ENCODE measurements at regions not wholly inside any gene's neighbourhood (a gene's known extent, or its start where the extent isn't known, plus 50 kb on each side); places are given as distances from the start of the nearest gene placed in this dataset.
A peak's percentile ranks its signal among the peaks of the same experiment; 100 is the strongest.
"Not testable (repeated sequence)": the region's sequence is repeated elsewhere in the genome, so short reads cannot be mapped to it uniquely, and the experiment has no call there.

DNA sequence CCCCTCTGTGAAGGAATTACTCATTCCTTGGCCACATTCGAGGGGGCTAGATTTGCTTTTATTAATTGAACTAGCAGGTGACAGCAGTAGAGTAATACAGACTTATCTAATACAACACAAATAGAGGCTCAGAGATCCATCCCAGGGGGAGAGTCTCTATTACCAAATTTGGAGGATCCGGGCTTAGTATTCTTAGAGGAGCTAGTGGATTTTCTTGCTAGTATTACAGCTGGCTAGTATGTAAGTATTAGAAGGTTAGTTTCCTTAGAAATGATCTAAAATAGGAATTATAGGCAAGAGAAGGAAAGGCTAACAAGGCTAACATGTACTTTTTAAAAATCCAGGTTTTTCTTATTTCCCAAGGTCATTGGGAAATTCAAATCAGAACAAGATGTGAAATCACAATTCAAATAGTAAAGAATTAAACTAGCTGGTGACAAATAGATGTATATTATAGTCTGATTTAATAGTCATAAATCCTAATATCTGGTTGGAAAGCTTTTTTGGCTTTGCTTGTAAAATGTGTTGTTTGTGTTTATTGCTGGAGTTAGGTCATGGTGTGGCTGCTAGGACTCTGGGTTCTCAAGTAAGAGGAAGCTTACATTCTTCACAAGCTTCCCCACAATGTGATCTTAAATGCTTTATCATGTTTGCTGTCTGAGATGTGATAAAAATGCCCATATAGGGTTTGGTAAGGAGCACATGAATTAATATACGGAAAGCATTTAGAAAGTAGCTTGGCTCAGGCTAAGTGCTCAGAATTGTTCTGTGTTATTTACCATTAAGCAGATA lies 160.4 kb upstream of the MPDZ start:
- Mint-ChIP-seq H3K4me1 (no peaks in the 10 kb centered on the region), H3K9me3 (no peaks in the 10 kb centered on the region), H3K27me3 (no peaks in the 10 kb centered on the region), H3K4me3 (no peak overlapping the region), H3K36me3 (ENCODE audit: low read depth) (no peaks in the 10 kb centered on the region), H3K27ac (no peak overlapping the region)
- ChIA-PET POLR2A (no interaction called here), CTCF (no interaction called here)
- no peak for DNase-seq

DNA sequence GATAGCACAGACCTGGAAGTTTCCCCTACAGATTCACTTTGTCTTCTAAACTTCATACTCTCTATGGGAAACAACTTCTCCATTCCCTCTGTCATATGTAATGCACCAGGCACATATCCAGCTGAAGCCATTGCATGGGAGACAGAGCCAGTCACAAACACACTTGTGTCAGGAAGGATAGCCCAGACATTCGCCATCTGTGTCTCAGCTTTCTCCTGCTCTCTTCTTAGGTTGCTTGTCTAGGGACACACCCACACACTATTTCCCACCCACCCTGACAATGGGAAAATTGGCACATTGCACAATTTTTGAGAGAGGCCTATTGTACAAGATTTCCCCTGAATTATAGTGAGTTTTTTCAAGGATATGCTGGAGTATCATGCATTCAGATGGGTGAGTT lies 158.4 kb upstream of the MPDZ start:
- CTCF ChIA-PET = no interaction called here
- Mint-ChIP-seq H3K9me3 (no peaks in the 10 kb centered on the region), H3K27me3 (no peaks in the 10 kb centered on the region), H3K4me3 (no peak overlapping the region), H3K36me3 (ENCODE audit: low read depth) (no peaks in the 10 kb centered on the region), H3K27ac (no peak overlapping the region), H3K4me1 (no peaks in the 10 kb centered on the region)
- POLR2A ChIA-PET = no interaction called here
- no peak for DNase-seq

DNA sequence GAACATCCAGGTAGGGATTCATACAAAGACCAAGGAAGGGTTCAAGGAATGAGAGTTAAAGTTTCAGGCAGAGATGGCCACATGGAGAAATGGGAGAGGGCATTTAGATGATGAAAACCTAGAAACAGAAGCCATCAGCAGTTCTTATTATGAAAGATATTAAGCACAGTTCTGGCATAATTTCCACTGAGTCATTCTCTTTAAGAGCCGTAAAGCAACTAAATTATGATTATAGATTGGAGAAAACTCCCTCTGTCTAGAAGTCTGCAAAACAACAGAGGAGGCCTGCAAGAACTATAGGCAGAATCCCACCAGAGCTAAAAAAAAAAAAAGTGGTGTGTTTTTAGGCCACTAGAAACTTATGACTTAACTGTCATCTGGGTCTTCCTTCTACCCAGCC lies 157.1 kb upstream of the MPDZ start:
- POLR2A ChIA-PET = no interaction called here
- Mint-ChIP-seq H3K4me3 (no peak overlapping the region), H3K9me3 (no peaks in the 10 kb centered on the region), H3K4me1 (no peaks in the 10 kb centered on the region), H3K27me3 (no peaks in the 10 kb centered on the region), H3K36me3 (ENCODE audit: low read depth) (no peaks in the 10 kb centered on the region), H3K27ac (no peak overlapping the region)
- DNase-seq = no peak
- CTCF ChIA-PET = interaction anchor here (0.6 kb wide), 1 partner anchor 1298 kb away, joined by 3 read pairs; no protein-coding TSS in a partner anchor

DNA sequence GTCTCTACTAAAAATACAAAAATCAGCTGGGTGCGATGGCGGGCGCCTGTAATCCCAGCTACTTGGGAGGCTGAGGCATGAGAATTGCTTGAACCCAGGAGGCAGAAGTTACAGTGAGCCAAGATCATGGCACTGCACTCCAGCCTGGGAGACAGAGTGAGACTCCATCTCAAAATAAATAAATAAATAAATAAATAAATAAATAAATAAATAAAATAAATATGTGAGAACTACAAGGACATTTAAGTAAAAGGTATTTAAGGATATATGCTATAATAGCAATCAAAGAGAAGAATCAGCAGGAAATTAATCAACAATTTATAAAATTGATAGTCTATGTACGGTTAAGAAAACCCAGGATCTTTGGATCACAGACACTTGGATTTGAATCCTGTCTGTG lies 154.0 kb upstream of the MPDZ start:
- H3K27me3 Mint-ChIP-seq; CTCF ChIA-PET; H3K27ac Mint-ChIP-seq; H3K4me3 Mint-ChIP-seq; H3K9me3 Mint-ChIP-seq; H3K4me1 Mint-ChIP-seq; POLR2A ChIA-PET; H3K36me3 Mint-ChIP-seq (ENCODE audit: low read depth); DNase-seq: not testable (repeated sequence)

DNA sequence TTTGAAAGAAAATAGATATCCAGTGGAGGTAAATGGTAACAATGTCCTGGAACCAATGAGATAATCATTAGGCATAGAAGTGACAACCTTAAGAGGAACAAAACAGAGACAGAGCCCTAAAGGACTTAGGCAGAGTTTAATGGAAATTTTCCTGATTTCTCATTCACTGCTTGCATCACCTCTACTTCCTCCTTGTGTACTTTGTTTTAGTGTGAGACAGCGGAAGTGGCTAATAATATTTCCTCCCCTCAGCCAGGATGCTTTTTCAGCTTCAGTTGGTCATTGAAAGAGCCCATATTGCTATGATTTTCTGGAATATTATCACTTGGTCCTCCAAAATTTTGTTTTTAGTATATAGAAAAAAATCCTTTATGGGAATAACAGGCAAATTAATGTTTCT lies 153.4 kb upstream of the MPDZ start:
- Mint-ChIP-seq H3K4me3 (no peak overlapping the region), H3K27me3 (no peaks in the 10 kb centered on the region), H3K9me3 (no peaks in the 10 kb centered on the region), H3K4me1 (no peaks in the 10 kb centered on the region), H3K36me3 (ENCODE audit: low read depth) (no peaks in the 10 kb centered on the region), H3K27ac (no peak overlapping the region)
- DNase-seq = no peak
- ChIA-PET CTCF (interaction anchor here (0.5 kb wide), 1 partner anchor 26 kb away, joined by 3 read pairs; no protein-coding TSS in a partner anchor), POLR2A (no interaction called here)

DNA sequence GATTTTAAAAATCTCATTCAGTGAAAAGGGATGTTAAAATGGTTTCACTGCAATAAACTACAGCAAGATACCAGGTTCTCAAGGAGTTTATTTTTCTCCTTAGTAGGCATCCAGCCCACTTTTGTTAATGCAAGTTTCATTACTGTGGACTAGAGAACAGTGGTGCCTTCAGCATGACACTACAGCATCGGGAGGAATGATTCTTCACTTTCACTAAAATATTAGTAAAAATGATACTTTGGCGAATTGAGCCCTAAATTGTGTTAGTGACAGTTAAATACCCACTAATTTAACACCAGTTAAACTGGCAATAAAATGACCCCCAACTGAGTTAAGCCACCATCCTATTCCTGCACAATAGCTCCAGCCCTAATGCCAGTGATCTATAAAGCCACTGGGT lies 152.2 kb upstream of the MPDZ start:
- H3K4me3 Mint-ChIP-seq = no peak overlapping the region
- ChIA-PET POLR2A (no interaction called here), CTCF (no interaction called here)
- no peaks in the 10 kb centered on the region for H3K4me1 Mint-ChIP-seq
- no peak for DNase-seq
- no peaks in the 10 kb centered on the region for H3K36me3 Mint-ChIP-seq (ENCODE audit: low read depth)
- H3K27ac Mint-ChIP-seq = no peak overlapping the region
- H3K27me3 Mint-ChIP-seq = no peaks in the 10 kb centered on the region
- H3K9me3 Mint-ChIP-seq = no peaks in the 10 kb centered on the region

DNA sequence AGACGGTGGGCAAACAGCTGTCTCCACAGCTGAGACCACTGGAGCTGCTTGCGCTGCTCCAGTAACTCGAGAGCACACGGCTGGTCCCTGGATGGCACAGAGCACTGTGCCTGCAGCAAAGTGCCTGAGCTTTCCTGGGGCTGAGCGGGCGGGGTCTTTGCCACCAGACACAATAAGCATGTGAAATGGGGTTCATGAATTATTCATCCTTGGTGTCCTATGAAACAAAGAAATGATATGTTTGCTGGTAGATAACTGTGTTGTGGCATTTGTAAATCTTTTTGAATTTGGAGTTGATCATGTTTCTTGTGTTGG lies 151.7 kb upstream of the MPDZ start:
- no peaks in the 10 kb centered on the region for H3K27me3 Mint-ChIP-seq
- ChIA-PET CTCF (no interaction called here), POLR2A (no interaction called here)
- H3K36me3 Mint-ChIP-seq (ENCODE audit: low read depth) = no peaks in the 10 kb centered on the region
- no peaks in the 10 kb centered on the region for H3K4me1 Mint-ChIP-seq
- H3K27ac Mint-ChIP-seq = no peak overlapping the region
- no peak for DNase-seq
- H3K9me3 Mint-ChIP-seq = no peaks in the 10 kb centered on the region
- H3K4me3 Mint-ChIP-seq = no peak overlapping the region

DNA sequence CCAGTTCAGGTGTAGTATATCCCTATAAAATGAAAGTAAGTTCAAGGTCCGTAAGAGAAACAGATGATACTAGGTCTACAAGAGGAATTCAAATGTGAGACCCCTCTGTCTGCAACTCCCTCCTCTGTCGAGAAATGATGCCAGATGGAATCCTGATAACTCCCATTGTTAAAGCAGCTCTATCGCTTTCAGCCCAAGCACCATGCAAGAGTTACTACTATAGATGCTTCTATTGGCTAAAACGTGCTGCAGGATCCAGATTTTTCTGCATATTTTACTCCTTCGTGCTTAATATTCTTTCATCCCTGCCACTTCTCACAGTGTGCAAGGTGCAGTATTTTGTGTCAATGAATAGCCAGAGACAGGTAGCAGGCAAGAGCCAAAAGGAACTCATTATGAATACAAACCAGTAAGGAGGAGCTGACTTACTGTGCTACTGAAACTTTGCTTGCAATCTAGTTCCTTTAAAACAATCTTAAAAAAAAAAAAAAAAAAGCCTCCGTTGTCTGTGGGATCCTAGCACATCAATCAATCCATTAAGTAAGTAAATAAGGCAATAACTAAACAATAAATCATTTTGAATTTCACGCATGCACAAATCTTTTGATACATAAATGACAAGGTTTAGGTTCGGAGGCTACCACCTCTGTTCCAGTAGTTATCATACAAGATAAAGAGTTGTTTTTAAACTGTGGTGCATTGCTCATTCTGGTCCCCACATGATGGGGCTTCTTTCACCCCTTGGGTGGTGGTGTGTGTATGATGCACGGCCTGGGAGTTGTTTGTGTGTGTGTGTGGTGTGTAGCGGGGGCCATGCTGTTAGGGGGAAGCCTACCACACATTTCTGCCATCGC lies 151.1 kb upstream of the MPDZ start:
- CTCF ChIA-PET = no interaction called here
- no peaks in the 10 kb centered on the region for H3K27me3 Mint-ChIP-seq
- no peak for DNase-seq
- H3K27ac Mint-ChIP-seq = no peak overlapping the region
- H3K9me3 Mint-ChIP-seq = no peaks in the 10 kb centered on the region
- POLR2A ChIA-PET = no interaction called here
- no peak overlapping the region for H3K4me3 Mint-ChIP-seq
- H3K4me1 Mint-ChIP-seq = no peaks in the 10 kb centered on the region
- H3K36me3 Mint-ChIP-seq (ENCODE audit: low read depth) = no peaks in the 10 kb centered on the region

DNA sequence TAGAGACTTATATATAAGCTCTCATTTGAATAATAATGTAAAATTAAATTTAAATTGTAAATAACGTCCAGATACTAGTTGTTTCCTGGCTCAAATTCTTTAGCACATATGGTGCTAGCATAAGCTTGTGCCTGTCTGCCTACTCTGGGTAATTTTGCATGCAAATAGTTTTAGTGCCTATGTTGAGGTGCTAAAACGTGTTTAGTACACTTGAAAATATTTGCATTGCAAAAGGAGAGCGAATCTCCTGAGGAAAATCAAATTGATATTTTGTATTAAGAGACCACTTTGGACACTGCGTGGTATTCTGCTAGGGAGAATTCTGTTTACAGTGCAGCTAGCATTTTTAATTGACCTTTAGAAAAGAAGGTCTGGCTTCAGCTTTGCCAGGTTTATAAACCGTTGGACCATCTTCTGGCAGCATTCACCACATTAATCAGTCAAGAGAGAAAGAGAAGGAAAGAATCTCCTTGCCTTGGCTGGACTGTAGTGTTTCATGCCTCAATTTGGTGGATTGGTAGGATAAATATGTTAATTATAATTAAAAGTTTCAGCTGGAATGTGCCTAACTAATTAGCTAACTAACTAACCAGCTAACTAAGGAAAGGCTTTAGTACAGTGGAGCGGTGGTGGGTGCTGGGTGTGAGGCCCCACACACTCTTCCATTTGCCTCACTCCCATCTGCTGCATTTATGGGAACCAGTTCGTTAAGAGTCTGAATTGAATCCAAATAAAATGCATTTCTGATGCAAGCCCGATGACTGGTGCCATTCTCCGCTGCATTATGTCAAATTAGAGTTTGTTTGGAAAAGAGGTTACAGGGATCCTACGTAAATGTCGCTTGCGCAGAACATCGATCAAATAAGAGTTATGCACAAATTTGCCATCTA lies 150.1 kb upstream of the MPDZ start:
- no peaks in the 10 kb centered on the region for H3K9me3 Mint-ChIP-seq
- DNase-seq = no peak
- POLR2A ChIA-PET = no interaction called here
- H3K4me1 Mint-ChIP-seq = no peaks in the 10 kb centered on the region
- H3K27me3 Mint-ChIP-seq = no peaks in the 10 kb centered on the region
- no peak overlapping the region for H3K27ac Mint-ChIP-seq
- no peaks in the 10 kb centered on the region for H3K36me3 Mint-ChIP-seq (ENCODE audit: low read depth)
- no peak overlapping the region for H3K4me3 Mint-ChIP-seq
- CTCF ChIA-PET = interaction anchor here (1.0 to 2.4 kb wide), 2 partner anchors 17 to 924 kb away, joined by 3 to 9 read pairs; no protein-coding TSS in a partner anchor

DNA sequence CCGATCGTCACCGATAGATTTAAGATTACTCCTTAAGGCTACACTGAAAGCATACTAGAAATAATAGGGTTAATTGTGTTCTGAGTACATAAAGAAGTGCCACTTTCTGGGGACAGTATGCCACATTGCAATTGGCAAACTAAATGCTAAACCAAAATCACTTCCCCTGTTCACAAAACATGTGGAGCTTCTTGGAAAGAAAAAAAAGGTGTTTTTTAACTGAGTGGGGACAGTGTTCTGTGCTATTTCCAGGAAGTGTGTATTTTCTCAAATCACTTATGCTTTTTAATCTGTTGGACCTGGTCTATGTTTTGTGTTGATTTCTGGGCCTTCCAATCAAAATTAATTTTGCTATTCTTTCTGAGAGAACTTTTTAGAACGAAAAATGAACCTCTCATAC lies 149.3 kb upstream of the MPDZ start:
- DNase-seq = no peak
- Mint-ChIP-seq H3K4me3 (no peak overlapping the region), H3K4me1 (no peaks in the 10 kb centered on the region), H3K36me3 (ENCODE audit: low read depth) (no peaks in the 10 kb centered on the region), H3K9me3 (no peaks in the 10 kb centered on the region), H3K27me3 (no peaks in the 10 kb centered on the region), H3K27ac (no peak overlapping the region)
- CTCF ChIA-PET = interaction anchor here (0.9 to 2.4 kb wide), 3 partner anchors 16 to 925 kb away, joined by 3 to 9 read pairs (median 3); no protein-coding TSS in a partner anchor
- POLR2A ChIA-PET = no interaction called here

DNA sequence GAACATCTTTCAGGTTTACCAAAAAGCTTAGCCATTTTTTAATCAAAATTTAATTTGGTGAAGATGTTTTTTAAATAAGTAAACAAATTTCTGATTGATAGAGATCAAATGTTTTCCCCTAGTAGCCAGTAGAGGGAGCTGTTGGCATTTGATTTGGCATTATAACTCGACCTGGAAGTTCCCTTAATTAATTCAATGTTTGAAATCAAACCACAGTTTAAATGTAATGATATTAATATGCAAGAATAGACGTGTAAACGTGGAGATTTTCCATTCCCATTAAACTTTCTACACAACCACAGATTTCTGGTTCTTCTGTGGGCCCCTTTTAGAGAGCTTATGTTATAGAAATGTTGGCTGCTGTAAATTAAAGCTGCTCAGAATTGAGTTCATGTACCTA lies 148.1 kb upstream of the MPDZ start:
- H3K27ac Mint-ChIP-seq = no peak overlapping the region
- DNase-seq = peak; percentile 9
- ChIA-PET CTCF (interaction anchor here (0.6 to 2.4 kb wide), 5 partner anchors 15 to 965 kb away, joined by 3 to 9 read pairs (median 3); no protein-coding TSS in a partner anchor), POLR2A (no interaction called here)
- no peaks in the 10 kb centered on the region for H3K36me3 Mint-ChIP-seq (ENCODE audit: low read depth)
- H3K9me3 Mint-ChIP-seq = no peaks in the 10 kb centered on the region
- H3K4me3 Mint-ChIP-seq = no peak overlapping the region
- H3K27me3 Mint-ChIP-seq = no peaks in the 10 kb centered on the region
- no peaks in the 10 kb centered on the region for H3K4me1 Mint-ChIP-seq

DNA sequence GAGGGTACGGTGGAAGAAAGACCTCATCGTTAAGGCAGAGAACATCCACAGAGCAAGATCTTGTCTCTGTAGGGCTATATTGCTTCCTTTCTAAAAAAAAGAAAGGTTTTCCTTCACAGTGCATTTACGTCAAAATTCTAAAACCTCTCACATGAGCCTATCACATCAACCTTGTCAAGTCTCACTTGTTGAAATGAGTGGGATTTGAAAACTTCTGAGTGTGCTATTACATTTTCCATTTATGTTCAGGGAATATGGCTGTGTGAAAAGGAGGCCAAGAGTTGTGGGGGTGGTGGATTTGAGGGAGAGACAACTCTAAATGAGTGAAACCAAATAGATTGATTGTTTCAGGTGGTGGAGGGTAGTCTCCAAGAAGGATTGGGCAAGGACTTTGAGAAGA lies 147.1 kb upstream of the MPDZ start:
- no peaks in the 10 kb centered on the region for H3K4me1 Mint-ChIP-seq
- H3K27me3 Mint-ChIP-seq = no peaks in the 10 kb centered on the region
- ChIA-PET POLR2A (no interaction called here), CTCF (no interaction called here)
- H3K36me3 Mint-ChIP-seq (ENCODE audit: low read depth) = no peaks in the 10 kb centered on the region
- H3K4me3 Mint-ChIP-seq = no peak overlapping the region
- H3K9me3 Mint-ChIP-seq = no peaks in the 10 kb centered on the region
- no peak overlapping the region for H3K27ac Mint-ChIP-seq
- no peak for DNase-seq

DNA sequence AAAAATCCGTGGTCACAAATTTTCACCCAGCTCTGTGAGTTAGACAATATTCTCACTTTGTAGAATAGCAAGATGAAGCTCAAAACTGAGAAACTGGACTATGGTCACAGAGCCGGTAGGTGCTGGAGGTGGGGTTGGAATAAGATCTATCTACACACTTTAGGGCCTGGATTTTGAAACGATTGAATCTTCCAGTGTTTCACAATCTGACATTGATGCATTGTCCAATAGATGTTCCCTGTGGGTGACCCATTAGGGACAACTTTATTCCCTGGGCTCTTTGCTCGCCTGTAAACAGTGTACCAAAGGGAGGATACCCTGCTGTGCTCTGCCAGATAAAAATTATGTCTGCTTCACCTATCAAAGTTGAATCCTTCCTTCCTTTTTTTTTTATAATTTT lies 145.4 kb upstream of the MPDZ start:
- H3K36me3 Mint-ChIP-seq (ENCODE audit: low read depth) = no peaks in the 10 kb centered on the region
- no peaks in the 10 kb centered on the region for H3K27me3 Mint-ChIP-seq
- no peak for DNase-seq
- H3K9me3 Mint-ChIP-seq = no peaks in the 10 kb centered on the region
- CTCF ChIA-PET = no interaction called here
- H3K4me3 Mint-ChIP-seq = no peak overlapping the region
- H3K4me1 Mint-ChIP-seq = no peaks in the 10 kb centered on the region
- no peak overlapping the region for H3K27ac Mint-ChIP-seq
- POLR2A ChIA-PET = no interaction called here
